OCI-LY3 (cell line): ENCODE measurements at regions not wholly inside any gene's neighbourhood (a gene's known extent, or its start where the extent isn't known, plus 50 kb on each side); places are given as distances from the start of the nearest gene placed in this dataset.

ENCODE experiments used
- CTCF ChIP-seq: fragments of 200-600, 300-600 bp; sonication (generic); IDR thresholded peaks from 2 replicates; pipeline ENCODE4 v1.5.1; 2014; ENCODE audit warnings: antibody characterized with exemption, low read length, low read depth
- EZH2phosphoT487 ChIP-seq: fragments of 200-600 bp; shearing (Covaris generic); IDR thresholded peaks from 2 replicates; pipeline ENCODE4 v1.6.1; 2018; ENCODE audit warnings: antibody characterized with exemption, mixed run types, low read depth

- TF ChIP-seq CTCF (no peak), EZH2phosphoT487 (no peak)
Observed at GRCh38 chr3:78517965-78518364, 1249.8 kb downstream of the ROBO1 start.
